Esophagus muscularis mucosa (tissue), 4 donors: ENCODE measurements at regions not wholly inside any gene's neighbourhood (a gene's known extent, or its start where the extent isn't known, plus 50 kb on each side); places are given as distances from the start of the nearest gene placed in this dataset.

Experiments used
- DNase-seq: peaks from one replicate; pipeline ENCODE4 v3.0.0-alpha.2; 2017; ENCODE audit errors: extremely low spot score
- H3K27ac ChIP-seq, 4 donors: fragments of 200-600 bp; sonication (generic); replicated peaks in 1 of 4; 1 replicate in 3 of 4; 2 replicates in 1 of 4; pipeline ENCODE4 v1.5.1; 2016 to 2019; ENCODE audit warnings: mild to moderate bottlenecking in 1 of 4
- H3K27me3 ChIP-seq, 4 donors: fragments of 200-600 bp; sonication (generic); one replicate each; pipeline versions ENCODE4 v1.5.1 to v1.6.0; 2016 to 2019
- H3K36me3 ChIP-seq, 4 donors: fragments of 200-600 bp; sonication (generic); one replicate each; pipeline ENCODE4 v1.5.1; 2016 to 2019
- H3K4me1 ChIP-seq, 4 donors: fragments of 200-600 bp; sonication (generic); one replicate each; pipeline ENCODE4 v1.5.1; 2016 to 2019
- H3K4me3 ChIP-seq, 4 donors: fragments of 200-600 bp; sonication (generic); 1 replicate in 2 of 4; 2 replicates in 2 of 4; pipeline ENCODE4 v1.5.1; 2016 to 2019; ENCODE audit warnings: mild to moderate bottlenecking in 4 of 4, moderate library complexity in 1 of 4
- H3K9me3 ChIP-seq, 4 donors: fragments of 200-600 bp; sonication (generic); 1 replicate in 3 of 4; 2 replicates in 1 of 4; pipeline ENCODE4 v1.5.1; 2016 to 2019
- CTCF ChIP-seq, 3 experiments: fragments of 200-600 bp in 2 of 3; fragments of 450-650 bp in 1 of 3; sonication (generic) in 2 of 3; IDR thresholded peaks; one replicate each; pipeline ENCODE4 v1.5.1; 2017 to 2019; ENCODE audit warnings: antibody characterized with exemption in 3 of 3, mild to moderate bottlenecking in 2 of 3, moderate library complexity in 1 of 3
- EP300 ChIP-seq: sonication (generic); formaldehyde crosslinking; IDR thresholded peaks from one replicate; pipeline ENCODE4 v1.6.1; 2017; ENCODE audit warnings: antibody characterized with exemption
- POLR2A ChIP-seq: fragments of 450-650 bp; IDR thresholded peaks from one replicate; pipeline ENCODE4 v1.6.1; 2017; ENCODE audit warnings: antibody characterized with exemption, moderate library complexity, mild to moderate bottlenecking, low read depth
- POLR2AphosphoS5 ChIP-seq, 2 donors: sonication (generic); formaldehyde crosslinking; IDR thresholded peaks; one replicate each; pipeline ENCODE4 v1.6.1; 2017; ENCODE audit warnings: antibody characterized with exemption in 2 of 2
- WGBS: methylation state at CpG from one replicate; pipeline ENCODE4 v1.1.5; 2018; 5-methylcytosine and 5-hydroxymethylcytosine counted together
- intact Hi-C: fragments of 100-400 bp; cut with DNase I; formaldehyde crosslinking; loops from one replicate; pipeline ENCODE4 v1.15.1; 2023

- Histone ChIP-seq H3K9me3 (peaks cover 0 to 8% (median 3%) of the 10 kb centered on the region in 4 donors), H3K4me1 (peaks cover 5 to 13% (median 8%) of the 10 kb centered on the region in 4 donors), H3K27ac (peak overlapping the region in 1 of 4 donors; percentile 8), H3K4me3 (no peak overlapping the region), H3K36me3 (no peaks in the 10 kb centered on the region), H3K27me3 (no peaks in the 10 kb centered on the region)
- no peak for DNase-seq
- intact Hi-C loops: no loop called here
- 85% methylated on average over 8 of the region's 8 CpGs for WGBS
- TF ChIP-seq EP300 (no peak), POLR2AphosphoS5 (IDR thresholded peaks at IDR 0.05) (no peak), CTCF (IDR thresholded peaks at IDR 0.05) (no peak), POLR2A (no peak)
These were observed 102.9 kb downstream of the ZFP36L2 start for GRCh38 chr2:43123486-43123885.

GRCh38 chr2:43123028-43123427, 103.4 kb downstream of the ZFP36L2 start:
- Histone ChIP-seq H3K4me3 (no peak overlapping the region), H3K4me1 (peaks cover 3 to 10% (median 7%) of the 10 kb centered on the region in 4 donors), H3K27me3 (no peaks in the 10 kb centered on the region), H3K36me3 (no peaks in the 10 kb centered on the region), H3K27ac (peak overlapping the region in 1 of 4 donors; percentile 8), H3K9me3 (peaks cover 0 to 8% (median 3%) of the 10 kb centered on the region in 4 donors)
- 100% methylated on average over 2 of the region's 4 CpGs for WGBS
- intact Hi-C loops: no loop called here
- no peak for TF ChIP-seq EP300
- no peak for DNase-seq

- Histone ChIP-seq H3K27ac (no peak overlapping the region), H3K36me3 (no peaks in the 10 kb centered on the region), H3K9me3 (peaks cover 0 to 8% (median 3%) of the 10 kb centered on the region in 4 donors), H3K4me3 (no peak overlapping the region), H3K4me1 (peaks cover 0 to 7% (median 3%) of the 10 kb centered on the region in 4 donors), H3K27me3 (no peaks in the 10 kb centered on the region)
- no peak for DNase-seq
- WGBS: 98% methylated on average over 3 of the region's 4 CpGs
- TF ChIP-seq CTCF (IDR thresholded peaks at IDR 0.05) (no peak), EP300 (no peak), POLR2AphosphoS5 (IDR thresholded peaks at IDR 0.05) (no peak), POLR2A (no peak)
- intact Hi-C loops: no loop called here
These were observed 104.7 kb downstream of the ZFP36L2 start for GRCh38 chr2:43121580-43122314.

- Histone ChIP-seq H3K4me1 (peaks cover 0 to 10% (median 4%) of the 10 kb centered on the region in 4 donors), H3K9me3 (peaks cover 0 to 8% (median 3%) of the 10 kb centered on the region in 4 donors), H3K36me3 (no peaks in the 10 kb centered on the region), H3K27ac (no peak overlapping the region), H3K27me3 (no peaks in the 10 kb centered on the region), H3K4me3 (no peak overlapping the region)
- no peak for TF ChIP-seq POLR2A
- no peak for TF ChIP-seq POLR2AphosphoS5 (IDR thresholded peaks at IDR 0.05)
- TF ChIP-seq EP300: no peak
- TF ChIP-seq CTCF (IDR thresholded peaks at IDR 0.05): no peak
- no peak for DNase-seq
- intact Hi-C loops: no loop called here
- 100% methylated on average over 1 of the region's 1 CpG for WGBS
These were observed 107.1 kb downstream of the ZFP36L2 start for GRCh38 chr2:43119303-43119702.

- 77% methylated on average over 2 of the region's 2 CpGs for WGBS
- Histone ChIP-seq H3K27me3 (no peaks in the 10 kb centered on the region), H3K4me1 (peaks cover 0 to 19% (median 7%) of the 10 kb centered on the region in 4 donors), H3K27ac (no peak overlapping the region), H3K4me3 (no peak overlapping the region), H3K9me3 (peaks cover 0 to 8% (median 3%) of the 10 kb centered on the region in 4 donors), H3K36me3 (no peaks in the 10 kb centered on the region)
- no peak for DNase-seq
- TF ChIP-seq POLR2A: no peak
- TF ChIP-seq CTCF (IDR thresholded peaks at IDR 0.05): no peak
- no peak for TF ChIP-seq EP300
- TF ChIP-seq POLR2AphosphoS5 (IDR thresholded peaks at IDR 0.05): no peak
- intact Hi-C loops: no loop called here
These were observed 108.8 kb downstream of the ZFP36L2 start for GRCh38 chr2:43117521-43118143.
